ENCODE measurements at regions not wholly inside any gene's neighbourhood (a gene's known extent, or its start where the extent isn't known, plus 50 kb on each side); places are given as distances from the start of the nearest gene placed in this dataset.

GRCh38 chr3:31184261-31185061, 290.0 kb upstream of the GADL1 start:
- TF ChIP-seq CTCF (IDR thresholded peaks at IDR 0.05), result no peak
- no peak for TF ChIP-seq POLR2A (IDR thresholded peaks at IDR 0.05)
